DND-41 (cell line): ENCODE measurements at regions not wholly inside any gene's neighbourhood (a gene's known extent, or its start where the extent isn't known, plus 50 kb on each side); places are given as distances from the start of the nearest gene placed in this dataset.

Source experiments
- CTCF ChIP-seq: IDR thresholded peaks from 2 replicates; pipeline ENCODE4 v1.5.1; 2012; ENCODE audit warnings: borderline replicate concordance, low read length, moderate library complexity, mild to moderate bottlenecking; ENCODE audit not compliant: poor library complexity, severe bottlenecking; ENCODE audit errors: extremely low read depth
- EZH2 ChIP-seq: IDR thresholded peaks from 3 replicates; pipeline ENCODE4 v1.6.1; 2012; ENCODE audit warnings: borderline replicate concordance, low read depth, mild to moderate bottlenecking, moderate library complexity, low read length, inconsistent platforms; ENCODE audit not compliant: severe bottlenecking

- TF ChIP-seq CTCF (no peak), EZH2 (no peak)
These were observed 301.6 kb downstream of the NR2F1-AS1 start for GRCh38 chr5:93279296-93279963.
